ENCODE measurements at regions not wholly inside any gene's neighbourhood (a gene's known extent, or its start where the extent isn't known, plus 50 kb on each side); places are given as distances from the start of the nearest gene placed in this dataset.

DNA sequence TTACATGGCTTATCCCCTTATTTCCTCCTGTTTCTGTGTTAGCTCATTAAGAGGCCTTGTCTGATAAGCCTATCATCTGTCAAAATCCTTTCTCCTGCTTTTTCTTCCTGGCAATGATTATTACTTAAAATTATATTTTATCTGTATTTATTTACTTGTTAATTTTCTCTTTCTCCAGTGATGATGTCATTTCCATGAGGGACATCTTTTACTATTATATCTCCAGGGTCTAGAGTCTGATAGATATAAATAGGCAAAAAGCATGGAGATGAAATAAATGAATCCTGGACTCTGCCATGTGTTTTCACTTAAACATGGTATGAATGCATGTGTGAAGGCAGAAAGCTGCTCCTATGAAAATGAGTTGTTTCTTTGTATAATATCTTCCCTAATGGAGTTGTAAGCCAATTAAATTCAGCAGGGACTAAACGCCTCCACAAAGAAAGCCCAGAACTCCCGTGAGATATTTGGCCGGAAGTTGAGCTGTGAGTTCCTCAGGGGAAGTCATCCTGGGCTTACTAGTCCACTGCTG lies 375.2 kb downstream of the TUSC7 start:
- Mint-ChIP-seq H3K27ac (no peak overlapping the region), H3K27me3 (no peaks in the 10 kb centered on the region), H3K4me3 (no peak overlapping the region), H3K36me3 (ENCODE audit: low read depth) (no peaks in the 10 kb centered on the region), H3K4me1 (ENCODE audit: low read depth) (no peaks in the 10 kb centered on the region), H3K9me3 (peaks cover 6% of the 10 kb centered on the region)
- POLR2A ChIA-PET = no interaction called here
- intact Hi-C loops (cut with DNase I, micrococcal nuclease) = no loop called here
- H3K27ac ChIP-seq (ENCODE audit: low read depth in 1 of 2, low read length in 2 of 2) = no peak overlapping the region
- DNase-seq (no peak), ATAC-seq (ENCODE audit: poor library complexity) (no peak)
- H3K27me3 ChIP-seq (ENCODE audit: control insufficient read depth in 1 of 2, insufficient read depth in 2 of 2, low read length in 2 of 2) = no peaks in the 10 kb centered on the region
- CTCF ChIA-PET = no interaction called here
- H3K4me1 ChIP-seq (ENCODE audit: insufficient read depth, low read length) = no peaks in the 10 kb centered on the region
- H3K9me3 ChIP-seq (ENCODE audit: control insufficient read depth in 1 of 2, insufficient read depth in 1 of 2, low read length in 2 of 2) = no peaks in the 10 kb centered on the region
- TF ChIP-seq, protein P1, sequence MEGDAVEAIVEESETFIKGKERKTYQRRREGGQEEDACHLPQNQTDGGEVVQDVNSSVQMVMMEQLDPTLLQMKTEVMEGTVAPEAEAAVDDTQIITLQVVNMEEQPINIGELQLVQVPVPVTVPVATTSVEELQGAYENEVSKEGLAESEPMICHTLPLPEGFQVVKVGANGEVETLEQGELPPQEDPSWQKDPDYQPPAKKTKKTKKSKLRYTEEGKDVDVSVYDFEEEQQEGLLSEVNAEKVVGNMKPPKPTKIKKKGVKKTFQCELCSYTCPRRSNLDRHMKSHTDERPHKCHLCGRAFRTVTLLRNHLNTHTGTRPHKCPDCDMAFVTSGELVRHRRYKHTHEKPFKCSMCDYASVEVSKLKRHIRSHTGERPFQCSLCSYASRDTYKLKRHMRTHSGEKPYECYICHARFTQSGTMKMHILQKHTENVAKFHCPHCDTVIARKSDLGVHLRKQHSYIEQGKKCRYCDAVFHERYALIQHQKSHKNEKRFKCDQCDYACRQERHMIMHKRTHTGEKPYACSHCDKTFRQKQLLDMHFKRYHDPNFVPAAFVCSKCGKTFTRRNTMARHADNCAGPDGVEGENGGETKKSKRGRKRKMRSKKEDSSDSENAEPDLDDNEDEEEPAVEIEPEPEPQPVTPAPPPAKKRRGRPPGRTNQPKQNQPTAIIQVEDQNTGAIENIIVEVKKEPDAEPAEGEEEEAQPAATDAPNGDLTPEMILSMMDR (IDR thresholded peaks at IDR 0.05) = no peak
- H3K36me3 ChIP-seq (ENCODE audit: insufficient read depth, low read length) = no peaks in the 10 kb centered on the region
- H3K4me3 ChIP-seq (ENCODE audit: low read length) = no peak overlapping the region

DNA sequence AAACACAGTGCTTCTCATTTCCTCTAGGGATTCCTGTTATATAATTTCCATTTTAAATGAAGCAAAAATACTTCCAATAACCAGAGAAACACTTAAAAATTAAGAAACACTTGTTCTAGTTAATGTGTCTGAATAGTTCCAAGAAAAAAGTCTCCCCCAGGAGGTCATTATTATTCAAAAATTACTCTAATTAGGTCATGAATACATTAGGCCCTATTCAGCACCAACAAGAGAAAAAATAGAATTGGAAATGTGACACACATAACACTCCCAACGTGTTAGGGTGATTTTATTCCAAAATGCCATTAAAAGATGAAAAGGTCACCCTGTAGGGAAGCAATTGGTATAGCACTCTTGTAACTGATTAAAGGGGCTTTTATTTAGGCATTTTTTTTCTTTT lies 382.1 kb downstream of the TUSC7 start:
- TF ChIP-seq, protein P1 (IDR thresholded peaks at IDR 0.05) = no peak

DNA sequence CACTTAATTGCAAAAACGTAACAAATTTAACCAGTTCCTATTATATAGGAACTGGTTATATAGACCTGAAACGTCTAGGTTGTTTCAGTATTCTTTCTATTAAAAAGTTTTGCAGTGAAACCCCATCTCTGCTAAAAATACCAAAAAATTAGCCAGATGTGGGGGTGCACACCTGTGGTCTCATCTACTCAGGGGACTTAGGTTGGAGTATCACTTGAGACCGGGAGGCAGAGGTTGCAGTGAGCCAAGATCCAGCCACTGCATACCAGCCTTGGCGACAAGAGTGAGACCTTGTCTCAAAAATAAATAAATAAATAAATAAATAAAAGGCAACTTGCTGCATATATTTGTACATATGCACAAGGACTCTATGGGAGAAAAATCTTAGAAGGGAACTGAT lies 387.0 kb downstream of the TUSC7 start:
- no peak for ATAC-seq (ENCODE audit: poor library complexity)
- H3K4me3 Mint-ChIP-seq = no peak overlapping the region
- intact Hi-C loops (cut with DNase I, micrococcal nuclease) = no loop called here
- ChIA-PET CTCF (interaction anchor here (0.6 kb wide), 1 partner anchor 1683 kb away, joined by 3 read pairs; no protein-coding TSS in a partner anchor), POLR2A (no interaction called here)
- no peaks in the 10 kb centered on the region for H3K27me3 ChIP-seq (ENCODE audit: control insufficient read depth in 1 of 2, insufficient read depth in 2 of 2, low read length in 2 of 2)
- H3K36me3 ChIP-seq (ENCODE audit: insufficient read depth, low read length) = no peaks in the 10 kb centered on the region
- no peak overlapping the region for H3K27ac Mint-ChIP-seq
- no peaks in the 10 kb centered on the region for H3K27me3 Mint-ChIP-seq
- no peaks in the 10 kb centered on the region for H3K4me1 ChIP-seq (ENCODE audit: insufficient read depth, low read length)
- no peaks in the 10 kb centered on the region for H3K36me3 Mint-ChIP-seq (ENCODE audit: low read depth)
- no peak overlapping the region for H3K27ac ChIP-seq (ENCODE audit: low read depth in 1 of 2, low read length in 2 of 2)
- DNase-seq = no peak
- H3K4me1 Mint-ChIP-seq (ENCODE audit: low read depth) = no peaks in the 10 kb centered on the region
- peaks cover 2% of the 10 kb centered on the region for H3K9me3 Mint-ChIP-seq
- TF ChIP-seq, protein P1 (IDR thresholded peaks at IDR 0.05) = no peak
- peaks cover 0 to 4% of the 10 kb centered on the region in 2 experiments for H3K9me3 ChIP-seq (ENCODE audit: control insufficient read depth in 1 of 2, insufficient read depth in 1 of 2, low read length in 2 of 2)
- no peak overlapping the region for H3K4me3 ChIP-seq (ENCODE audit: low read length)

More for the DNA sequence above, 382.1 kb downstream of the TUSC7 start:
- H3K36me3 ChIP-seq (ENCODE audit: insufficient read depth, low read length) = no peaks in the 10 kb centered on the region
- ChIA-PET CTCF (no interaction called here), POLR2A (no interaction called here)
- no peak for DNase-seq
- Mint-ChIP-seq H3K4me3 (no peak overlapping the region), H3K9me3 (peaks cover 3% of the 10 kb centered on the region), H3K27me3 (no peaks in the 10 kb centered on the region), H3K36me3 (ENCODE audit: low read depth) (no peaks in the 10 kb centered on the region), H3K27ac (no peak overlapping the region), H3K4me1 (ENCODE audit: low read depth) (no peaks in the 10 kb centered on the region)
- no peak overlapping the region for H3K4me3 ChIP-seq (ENCODE audit: low read length)
- intact Hi-C loops (cut with DNase I, micrococcal nuclease) = no loop called here
- no peak for ATAC-seq (ENCODE audit: poor library complexity)
- H3K27me3 ChIP-seq (ENCODE audit: control insufficient read depth in 1 of 2, insufficient read depth in 2 of 2, low read length in 2 of 2) = no peaks in the 10 kb centered on the region
- no peaks in the 10 kb centered on the region for H3K4me1 ChIP-seq (ENCODE audit: insufficient read depth, low read length)
- H3K27ac ChIP-seq (ENCODE audit: low read depth in 1 of 2, low read length in 2 of 2) = no peak overlapping the region
- no peaks in the 10 kb centered on the region for H3K9me3 ChIP-seq (ENCODE audit: control insufficient read depth in 1 of 2, insufficient read depth in 1 of 2, low read length in 2 of 2)

Measured in CD4-positive, alpha-beta T cell (primary cell).